BLaER1 treated with 17β-estradiol and CSF1 and Interleukin-3, amounts not matched to agents 10 nM and 100 nM (cell line): ENCODE measurements at regions not wholly inside any gene's neighbourhood (a gene's known extent, or its start where the extent isn't known, plus 50 kb on each side); places are given as distances from the start of the nearest gene placed in this dataset.
"Not testable (repeated sequence)": the region's sequence is repeated elsewhere in the genome, so short reads cannot be mapped to it uniquely, and the experiment has no call there.

Source experiments
- H3K27ac ChIP-seq, 11 experiments: shearing (Covaris generic); formaldehyde crosslinking; 2 replicates each; pipeline ENCODE4 v1.8.1; 2022
- H3K27me3 ChIP-seq, 11 experiments: shearing (Covaris generic); formaldehyde crosslinking; 2 replicates each; pipeline ENCODE4 v1.8.1; 2022
- H3K36me3 ChIP-seq, 11 experiments: shearing (Covaris generic); formaldehyde crosslinking; 2 replicates each; pipeline ENCODE4 v1.8.1; 2022
- H3K4me1 ChIP-seq, 10 experiments: shearing (Covaris generic); formaldehyde crosslinking; 2 replicates each; pipeline ENCODE4 v1.8.1; 2022
- H3K4me2 ChIP-seq, 11 experiments: shearing (Covaris generic); formaldehyde crosslinking; 2 replicates each; pipeline ENCODE4 v1.8.1; 2022
- H3K4me3 ChIP-seq, 10 experiments: shearing (Covaris generic); formaldehyde crosslinking; 2 replicates each; pipeline ENCODE4 v1.8.1; 2022
- H3K9ac ChIP-seq, 11 experiments: shearing (Covaris generic); formaldehyde crosslinking; 2 replicates each; pipeline ENCODE4 v1.8.1; 2022
- H3K9me3 ChIP-seq, 11 experiments: shearing (Covaris generic); formaldehyde crosslinking; replicated peaks in 1 of 11; 2 replicates each; pipeline ENCODE4 v1.8.1; 2022
- H4K20me1 ChIP-seq, 11 experiments: shearing (Covaris generic); formaldehyde crosslinking; 2 replicates each; pipeline ENCODE4 v1.8.1; 2022
- Cebpa-rat ChIP-seq, 11 experiments: shearing (Covaris generic); IDR thresholded peaks; 2 replicates each; pipeline ENCODE4 v1.8.1; 2022

GRCh38 chr13:60679131-60679530 lies 282.1 kb downstream of the TDRD3 start:
- Histone ChIP-seq H3K9ac (no peak overlapping the region), H3K27ac (no peak overlapping the region), H3K4me1 (no peaks in the 10 kb centered on the region), H3K36me3 (no peaks in the 10 kb centered on the region), H4K20me1 (no peaks in the 10 kb centered on the region), H3K4me2 (no peak overlapping the region), H3K4me3 (no peak overlapping the region), H3K27me3 (no peaks in the 10 kb centered on the region), H3K9me3 (no peaks in the 10 kb centered on the region)
- TF ChIP-seq Cebpa-rat (IDR thresholded peaks at IDR 0.05), result no peak

GRCh38 chr13:60671386-60671785 lies 274.4 kb downstream of the TDRD3 start:
- Histone ChIP-seq H3K27ac (no peak overlapping the region), H3K27me3 (no peaks in the 10 kb centered on the region), H3K36me3 (no peaks in the 10 kb centered on the region), H3K4me1 (no peaks in the 10 kb centered on the region), H3K9ac (no peak overlapping the region), H4K20me1 (no peaks in the 10 kb centered on the region), H3K9me3 (peaks cover 12 to 32% (median 24%) of the 10 kb centered on the region in 11 experiments), H3K4me2 (no peak overlapping the region), H3K4me3 (no peak overlapping the region)
- TF ChIP-seq Cebpa-rat (IDR thresholded peaks at IDR 0.05), result no peak

- no peak for TF ChIP-seq Cebpa-rat (IDR thresholded peaks at IDR 0.05)
- H3K4me3 ChIP-seq, result no peak overlapping the region
- no peak overlapping the region for H3K27ac ChIP-seq
- H3K9ac ChIP-seq, result no peak overlapping the region
- no peaks in the 10 kb centered on the region for H4K20me1 ChIP-seq
- peaks cover 0 to 7% (median 0%) of the 10 kb centered on the region in 11 experiments; a peak in 4 of 22 replicates for H3K9me3 ChIP-seq
- H3K36me3 ChIP-seq, result no peaks in the 10 kb centered on the region
- H3K27me3 ChIP-seq, result no peaks in the 10 kb centered on the region
- no peak overlapping the region for H3K4me2 ChIP-seq
- H3K4me1 ChIP-seq, result no peaks in the 10 kb centered on the region
These were observed 266.8 kb downstream of the TDRD3 start for GRCh38 chr13:60663788-60664187.

DNA sequence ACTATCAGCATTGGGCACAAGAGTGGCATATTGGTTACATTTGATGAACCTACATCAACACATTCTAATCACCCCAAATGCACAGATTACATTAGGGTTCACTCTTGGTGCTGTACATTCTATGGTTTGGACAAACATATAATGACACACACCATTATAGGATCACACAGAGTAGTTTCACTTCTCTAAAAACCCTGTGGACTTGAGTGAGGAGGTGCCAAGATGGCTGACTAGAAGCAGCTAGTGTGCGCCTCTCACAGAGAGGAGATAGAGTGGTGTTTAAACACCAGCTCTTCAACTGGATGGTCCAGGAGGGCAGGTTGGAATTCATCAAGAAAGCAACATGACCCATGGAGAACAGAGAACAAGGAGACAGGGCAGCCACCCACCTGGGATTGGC lies 265.6 kb downstream of the TDRD3 start:
- no peak overlapping the region for H3K9ac ChIP-seq
- H3K27me3 ChIP-seq, result no peaks in the 10 kb centered on the region
- no peak overlapping the region for H3K4me2 ChIP-seq
- no peak overlapping the region for H3K4me3 ChIP-seq
- no peaks in the 10 kb centered on the region for H3K36me3 ChIP-seq
- H3K9me3 ChIP-seq, result peaks cover 0 to 7% (median 0%) of the 10 kb centered on the region in 11 experiments; a peak in 4 of 22 replicates
- TF ChIP-seq Cebpa-rat (IDR thresholded peaks at IDR 0.05), result no peak
- no peak overlapping the region for H3K27ac ChIP-seq
- H4K20me1 ChIP-seq, result no peaks in the 10 kb centered on the region
- H3K4me1 ChIP-seq, result peaks cover 0 to 7% (median 1%) of the 10 kb centered on the region in 10 experiments; a peak in 11 of 20 replicates

GRCh38 chr13:60661521-60661920 lies 264.5 kb downstream of the TDRD3 start:
- H3K4me1 ChIP-seq, result peaks cover 0 to 18% (median 2%) of the 10 kb centered on the region in 10 experiments; a peak in 11 of 20 replicates
- H3K9me3 ChIP-seq, result peaks cover 0 to 7% (median 0%) of the 10 kb centered on the region in 11 experiments; a peak in 4 of 22 replicates
- H3K4me2 ChIP-seq, result no peak overlapping the region
- TF ChIP-seq Cebpa-rat (IDR thresholded peaks at IDR 0.05), result no peak
- no peaks in the 10 kb centered on the region for H3K27me3 ChIP-seq
- no peak overlapping the region for H3K4me3 ChIP-seq
- no peak overlapping the region for H3K9ac ChIP-seq
- H3K36me3 ChIP-seq, result no peaks in the 10 kb centered on the region
- no peak overlapping the region for H3K27ac ChIP-seq
- no peaks in the 10 kb centered on the region for H4K20me1 ChIP-seq

- H3K4me2 ChIP-seq, result peak overlapping the region in 6 of 11 experiments; percentile 10 to 67 (median 42); a peak in 8 of 22 replicates
- H4K20me1 ChIP-seq, result not testable (repeated sequence)
These were observed 260.6 kb downstream of the TDRD3 start for GRCh38 chr13:60657586-60657985.

GRCh38 chr13:60655256-60655655 lies 258.2 kb downstream of the TDRD3 start:
- Histone ChIP-seq H3K9me3 (peaks cover 0 to 5% (median 0%) of the 10 kb centered on the region in 11 experiments; a peak in 1 of 22 replicates), H3K27ac (no peak overlapping the region), H4K20me1 (no peaks in the 10 kb centered on the region), H3K4me2 (no peak overlapping the region), H3K4me1 (peaks cover 0 to 18% (median 2%) of the 10 kb centered on the region in 10 experiments; a peak in 11 of 20 replicates), H3K4me3 (no peak overlapping the region), H3K9ac (no peak overlapping the region), H3K36me3 (no peaks in the 10 kb centered on the region), H3K27me3 (no peaks in the 10 kb centered on the region)
- TF ChIP-seq Cebpa-rat (IDR thresholded peaks at IDR 0.05), result no peak

More at GRCh38 chr13:60657586-60657985, 260.6 kb downstream of the TDRD3 start:
- H3K36me3 ChIP-seq, H3K9me3 ChIP-seq, H3K9ac ChIP-seq, H3K27ac ChIP-seq, H3K4me3 ChIP-seq, H3K27me3 ChIP-seq: not testable (repeated sequence)
- H3K4me1 ChIP-seq, result peaks cover 0 to 18% (median 2%) of the 10 kb centered on the region in 10 experiments; a peak in 11 of 20 replicates

GRCh38 chr13:60654415-60654814 lies 257.4 kb downstream of the TDRD3 start:
- H4K20me1 ChIP-seq, result no peaks in the 10 kb centered on the region
- no peaks in the 10 kb centered on the region for H3K27me3 ChIP-seq
- H3K9me3 ChIP-seq, result peaks cover 0 to 5% (median 0%) of the 10 kb centered on the region in 11 experiments; a peak in 1 of 22 replicates
- no peaks in the 10 kb centered on the region for H3K36me3 ChIP-seq
- no peak for TF ChIP-seq Cebpa-rat (IDR thresholded peaks at IDR 0.05)
- H3K4me2 ChIP-seq, result no peak overlapping the region
- peaks cover 0 to 18% (median 2%) of the 10 kb centered on the region in 10 experiments; a peak in 11 of 20 replicates for H3K4me1 ChIP-seq
- H3K9ac ChIP-seq, result no peak overlapping the region
- no peak overlapping the region for H3K27ac ChIP-seq
- no peak overlapping the region for H3K4me3 ChIP-seq

DNA sequence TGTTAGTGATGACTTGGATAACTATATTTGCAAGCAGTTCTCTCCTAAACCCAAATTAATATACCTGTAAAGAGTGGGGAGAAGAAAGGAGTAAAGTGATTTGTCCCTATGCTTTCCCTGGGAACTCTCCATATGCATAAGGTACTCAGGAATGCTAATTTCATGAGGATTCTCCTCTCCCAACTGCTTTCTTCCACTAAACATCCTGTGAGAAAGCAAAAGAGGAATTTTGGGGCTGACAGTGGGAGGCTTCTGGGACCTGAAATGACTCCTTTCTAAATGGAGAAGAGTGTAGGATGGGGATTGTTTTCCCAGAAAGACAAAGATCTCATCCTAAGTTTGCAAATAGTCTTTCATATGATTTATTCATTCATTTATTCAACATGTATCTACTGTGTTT lies 250.5 kb downstream of the TDRD3 start:
- TF ChIP-seq Cebpa-rat (IDR thresholded peaks at IDR 0.05), result no peak
- H3K27me3 ChIP-seq, result no peaks in the 10 kb centered on the region
- peaks cover 0 to 13% (median 2%) of the 10 kb centered on the region in 10 experiments; a peak in 8 of 20 replicates for H3K4me1 ChIP-seq

GRCh38 chr13:60646620-60647019 lies 249.6 kb downstream of the TDRD3 start:
- no peaks in the 10 kb centered on the region for H4K20me1 ChIP-seq
- H3K9me3 ChIP-seq, result no peaks in the 10 kb centered on the region
- no peak overlapping the region for H3K9ac ChIP-seq
- H3K4me3 ChIP-seq, result no peak overlapping the region
- H3K4me1 ChIP-seq, result peaks cover 0 to 13% (median 2%) of the 10 kb centered on the region in 10 experiments; a peak in 8 of 20 replicates
- no peak overlapping the region for H3K4me2 ChIP-seq
- H3K27ac ChIP-seq, result no peak overlapping the region
- no peaks in the 10 kb centered on the region for H3K27me3 ChIP-seq
- no peak for TF ChIP-seq Cebpa-rat (IDR thresholded peaks at IDR 0.05)
- H3K36me3 ChIP-seq, result no peaks in the 10 kb centered on the region

More for the DNA sequence above, 250.5 kb downstream of the TDRD3 start:
- Histone ChIP-seq H3K9ac (no peak overlapping the region), H3K9me3 (no peaks in the 10 kb centered on the region), H3K4me3 (no peak overlapping the region), H3K4me2 (no peak overlapping the region), H3K36me3 (no peaks in the 10 kb centered on the region), H3K27ac (no peak overlapping the region), H4K20me1 (no peaks in the 10 kb centered on the region)
